Esophagus squamous epithelium (tissue), 5 donors: ENCODE measurements at regions not wholly inside any gene's neighbourhood (a gene's known extent, or its start where the extent isn't known, plus 50 kb on each side); places are given as distances from the start of the nearest gene placed in this dataset.

ENCODE experiments used
- DNase-seq: peaks from one replicate; lab custom pipeline; 2025; lab: John Stamatoyannopoulos, UW
- H3K27ac ChIP-seq, 4 donors: fragments of 200-600 bp; sonication (generic); one replicate each; pipeline ENCODE4 v1.5.1; 2016 to 2019; ENCODE audit warnings: mild to moderate bottlenecking in 1 of 4
- H3K27me3 ChIP-seq, 4 donors: fragments of 200-600 bp; sonication (generic); 1 replicate in 3 of 4; 2 replicates in 1 of 4; pipeline versions ENCODE4 v1.5.1 to v1.6.0; 2017 to 2021; ENCODE audit warnings: antibody characterized with exemption in 1 of 4
- H3K36me3 ChIP-seq, 3 donors: fragments of 200-600 bp; sonication (generic); one replicate each; pipeline ENCODE4 v1.5.1; 2016 to 2019
- H3K4me1 ChIP-seq, 3 donors: fragments of 200-600 bp; sonication (generic); one replicate each; pipeline ENCODE4 v1.5.1; 2017 to 2019
- H3K4me3 ChIP-seq, 4 donors: fragments of 200-600 bp; sonication (generic); 1 replicate in 3 of 4; 2 replicates in 1 of 4; pipeline ENCODE4 v1.5.1; 2016 to 2019; ENCODE audit warnings: mild to moderate bottlenecking in 2 of 4, moderate library complexity in 1 of 4
- H3K9me3 ChIP-seq, 3 donors: fragments of 200-600 bp; sonication (generic); one replicate each; pipeline ENCODE4 v1.5.1; 2016 to 2019
- CTCF ChIP-seq, 6 experiments: fragments of 450-650 bp in 4 of 6; fragments of 200-600 bp in 2 of 6; sonication (generic) in 2 of 6; IDR thresholded peaks; one replicate each; pipeline ENCODE4 v1.5.1; 2016 to 2019; ENCODE audit warnings: antibody characterized with exemption in 6 of 6, mild to moderate bottlenecking in 4 of 6, moderate library complexity in 4 of 6
- POLR2A ChIP-seq, 4 donors: fragments of 450-650 bp; IDR thresholded peaks; one replicate each; pipeline ENCODE4 v1.6.1; 2017; ENCODE audit warnings: antibody characterized with exemption in 4 of 4, mild to moderate bottlenecking in 4 of 4, moderate library complexity in 3 of 4
- WGBS, 2 donors: methylation state at CpG; one replicate each; pipeline ENCODE4 v1.1.5; 2018; 5-methylcytosine and 5-hydroxymethylcytosine counted together
- intact Hi-C: fragments of 100-400 bp; cut with DNase I; formaldehyde crosslinking; loops from one replicate; pipeline ENCODE4 v1.15.0; 2022
- donor health status: DM: yes; HTN: yes; CAD: no.

GRCh38 chr14:53640695-53641094 lies 315.9 kb downstream of the BMP4 start:
- Histone ChIP-seq H3K4me1 (no peaks in the 10 kb centered on the region), H3K27me3 (no peaks in the 10 kb centered on the region), H3K4me3 (no peak overlapping the region), H3K9me3 (no peaks in the 10 kb centered on the region), H3K27ac (no peak overlapping the region), H3K36me3 (no peaks in the 10 kb centered on the region)
- 65 to 70% methylated on average over 4 of the region's 4 CpGs for WGBS, 2 donors
- intact Hi-C loops: no loop called here
- no peak for TF ChIP-seq CTCF (IDR thresholded peaks at IDR 0.05)
- no peak for TF ChIP-seq POLR2A (IDR thresholded peaks at IDR 0.05)
- DNase-seq: no peak

- no peaks in the 10 kb centered on the region for H3K4me1 ChIP-seq
- WGBS, 2 donors: 86 to 91% methylated on average over 1 of the region's 1 CpG
- no peaks in the 10 kb centered on the region for H3K9me3 ChIP-seq
- intact Hi-C loops: no loop called here
- TF ChIP-seq POLR2A (IDR thresholded peaks at IDR 0.05) (no peak), CTCF (IDR thresholded peaks at IDR 0.05) (no peak)
- H3K27me3 ChIP-seq: no peaks in the 10 kb centered on the region
- H3K4me3 ChIP-seq: no peak overlapping the region
- no peak for DNase-seq
- H3K36me3 ChIP-seq: no peaks in the 10 kb centered on the region
- H3K27ac ChIP-seq: no peak overlapping the region
Measured at GRCh38 chr14:53638966-53639365, 317.7 kb downstream of the BMP4 start.

GRCh38 chr14:53634793-53635192 lies 321.8 kb downstream of the BMP4 start:
- Histone ChIP-seq H3K4me3 (no peak overlapping the region), H3K27ac (no peak overlapping the region), H3K9me3 (no peaks in the 10 kb centered on the region), H3K27me3 (peaks cover 0 to 5% (median 0%) of the 10 kb centered on the region in 4 donors), H3K36me3 (no peaks in the 10 kb centered on the region), H3K4me1 (no peaks in the 10 kb centered on the region)
- no peak for TF ChIP-seq CTCF (IDR thresholded peaks at IDR 0.05)
- no peak for TF ChIP-seq POLR2A (IDR thresholded peaks at IDR 0.05)
- 83 to 92% methylated on average over 4 of the region's 4 CpGs for WGBS, 2 donors
- intact Hi-C loops: no loop called here
- DNase-seq: no peak

GRCh38 chr14:53630336-53630735 lies 326.3 kb downstream of the BMP4 start:
- no peak for DNase-seq
- Histone ChIP-seq H3K4me3 (no peak overlapping the region), H3K4me1 (no peaks in the 10 kb centered on the region), H3K27ac (no peak overlapping the region), H3K36me3 (no peaks in the 10 kb centered on the region), H3K27me3 (peaks cover 0 to 10% (median 0%) of the 10 kb centered on the region in 4 donors), H3K9me3 (no peaks in the 10 kb centered on the region)
- WGBS, 2 donors: 36 to 49% methylated on average over 5 of the region's 5 CpGs
- TF ChIP-seq POLR2A (IDR thresholded peaks at IDR 0.05) (no peak), CTCF (IDR thresholded peaks at IDR 0.05) (no peak)
- intact Hi-C loops: no loop called here

GRCh38 chr14:53628732-53629430 lies 327.7 kb downstream of the BMP4 start:
- no peak for DNase-seq
- intact Hi-C loops: no loop called here
- Histone ChIP-seq H3K27ac (no peak overlapping the region), H3K36me3 (no peaks in the 10 kb centered on the region), H3K27me3 (peaks cover 0 to 10% (median 0%) of the 10 kb centered on the region in 4 donors), H3K4me3 (no peak overlapping the region), H3K9me3 (no peaks in the 10 kb centered on the region), H3K4me1 (no peaks in the 10 kb centered on the region)
- WGBS, 2 donors: 50 to 53% methylated on average over 6 of the region's 6 CpGs
- TF ChIP-seq CTCF (IDR thresholded peaks at IDR 0.05): no peak
- TF ChIP-seq POLR2A (IDR thresholded peaks at IDR 0.05): no peak
